Coronary artery (tissue), 2 donors: ENCODE measurements at regions not wholly inside any gene's neighbourhood (a gene's known extent, or its start where the extent isn't known, plus 50 kb on each side); places are given as distances from the start of the nearest gene placed in this dataset.

Experiments
- DNase-seq: peaks from one replicate; pipeline ENCODE4 v3.0.0-alpha.2; 2017; ENCODE audit warnings: low spot score
- H3K27ac ChIP-seq, 2 donors: fragments of 200-600 bp; sonication (generic); one replicate each; pipeline ENCODE4 v1.5.1; 2016 to 2019
- H3K4me3 ChIP-seq: fragments of 200-600 bp; sonication (generic); 2 replicates; pipeline ENCODE4 v1.5.1; 2016; ENCODE audit warnings: mild to moderate bottlenecking, moderate library complexity
- TF ChIP-seq, protein P1 (sequence below): fragments of 200-600 bp; sonication (generic); IDR thresholded peaks from one replicate; pipeline ENCODE4 v1.5.1; 2019; ENCODE audit warnings: antibody characterized with exemption

DNA sequence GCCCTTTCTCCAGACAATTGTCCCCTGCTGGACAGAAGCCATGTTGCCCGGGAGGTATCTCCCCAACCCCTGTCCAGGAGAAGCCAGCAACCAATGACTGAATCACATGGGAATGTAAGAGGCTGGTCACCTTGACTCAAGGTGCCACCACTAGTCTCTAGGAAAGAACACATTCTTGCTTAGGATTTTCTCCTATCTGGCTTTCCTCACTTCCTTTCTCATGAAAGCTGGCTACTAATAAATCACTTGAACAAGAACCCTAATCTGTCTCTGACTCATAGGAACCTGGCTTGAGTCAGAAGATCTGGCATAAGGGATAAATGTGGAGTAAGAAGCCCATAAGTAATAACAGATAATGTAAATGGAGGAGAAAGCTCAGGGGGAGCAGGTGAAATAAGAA, 101.4 kb upstream of the C11orf87 start:
- TF ChIP-seq, protein P1, sequence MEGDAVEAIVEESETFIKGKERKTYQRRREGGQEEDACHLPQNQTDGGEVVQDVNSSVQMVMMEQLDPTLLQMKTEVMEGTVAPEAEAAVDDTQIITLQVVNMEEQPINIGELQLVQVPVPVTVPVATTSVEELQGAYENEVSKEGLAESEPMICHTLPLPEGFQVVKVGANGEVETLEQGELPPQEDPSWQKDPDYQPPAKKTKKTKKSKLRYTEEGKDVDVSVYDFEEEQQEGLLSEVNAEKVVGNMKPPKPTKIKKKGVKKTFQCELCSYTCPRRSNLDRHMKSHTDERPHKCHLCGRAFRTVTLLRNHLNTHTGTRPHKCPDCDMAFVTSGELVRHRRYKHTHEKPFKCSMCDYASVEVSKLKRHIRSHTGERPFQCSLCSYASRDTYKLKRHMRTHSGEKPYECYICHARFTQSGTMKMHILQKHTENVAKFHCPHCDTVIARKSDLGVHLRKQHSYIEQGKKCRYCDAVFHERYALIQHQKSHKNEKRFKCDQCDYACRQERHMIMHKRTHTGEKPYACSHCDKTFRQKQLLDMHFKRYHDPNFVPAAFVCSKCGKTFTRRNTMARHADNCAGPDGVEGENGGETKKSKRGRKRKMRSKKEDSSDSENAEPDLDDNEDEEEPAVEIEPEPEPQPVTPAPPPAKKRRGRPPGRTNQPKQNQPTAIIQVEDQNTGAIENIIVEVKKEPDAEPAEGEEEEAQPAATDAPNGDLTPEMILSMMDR = no peak
- no peak overlapping the region for H3K27ac ChIP-seq
- no peak for DNase-seq
- H3K4me3 ChIP-seq = no peak overlapping the region

GRCh38 chr11:109326781-109327180, 95.2 kb upstream of the C11orf87 start:
- no peak overlapping the region for H3K27ac ChIP-seq
- TF ChIP-seq, protein P1 = no peak
- H3K4me3 ChIP-seq = no peak overlapping the region
- DNase-seq = no peak

GRCh38 chr11:109329716-109330115, 92.3 kb upstream of the C11orf87 start:
- Histone ChIP-seq H3K27ac (no peak overlapping the region), H3K4me3 (no peak overlapping the region)
- TF ChIP-seq, protein P1 = no peak
- no peak for DNase-seq

GRCh38 chr11:109338131-109338530, 83.9 kb upstream of the C11orf87 start:
- no peak for DNase-seq
- TF ChIP-seq, protein P1 = no peak
- Histone ChIP-seq H3K4me3 (no peak overlapping the region), H3K27ac (no peak overlapping the region)

DNA sequence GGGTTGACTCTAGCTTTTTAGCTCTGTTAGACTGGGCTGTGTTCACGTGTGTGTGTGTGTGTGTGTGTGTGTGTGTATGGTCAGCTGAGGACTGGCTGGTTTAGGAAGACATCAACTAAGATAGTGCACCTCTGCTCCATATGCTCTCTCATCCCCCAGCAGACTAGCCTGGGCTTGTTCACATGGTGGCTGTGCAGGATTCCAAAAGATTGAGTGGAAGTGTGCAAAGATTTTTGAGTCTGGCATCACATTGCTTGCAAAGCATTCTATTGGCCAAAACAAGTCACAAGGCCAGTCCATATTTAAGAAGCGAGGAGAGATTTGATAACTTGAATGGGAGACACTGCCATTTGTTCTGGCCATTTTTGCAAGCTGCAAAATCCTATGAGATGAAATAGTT, 79.7 kb upstream of the C11orf87 start:
- no peak for DNase-seq
- Histone ChIP-seq H3K27ac (no peak overlapping the region), H3K4me3 (no peak overlapping the region)
- TF ChIP-seq, protein P1 = no peak

GRCh38 chr11:109343242-109343641, 78.7 kb upstream of the C11orf87 start:
- no peak overlapping the region for H3K4me3 ChIP-seq
- no peak for DNase-seq
- H3K27ac ChIP-seq = no peak overlapping the region
- TF ChIP-seq, protein P1 = no peak

DNA sequence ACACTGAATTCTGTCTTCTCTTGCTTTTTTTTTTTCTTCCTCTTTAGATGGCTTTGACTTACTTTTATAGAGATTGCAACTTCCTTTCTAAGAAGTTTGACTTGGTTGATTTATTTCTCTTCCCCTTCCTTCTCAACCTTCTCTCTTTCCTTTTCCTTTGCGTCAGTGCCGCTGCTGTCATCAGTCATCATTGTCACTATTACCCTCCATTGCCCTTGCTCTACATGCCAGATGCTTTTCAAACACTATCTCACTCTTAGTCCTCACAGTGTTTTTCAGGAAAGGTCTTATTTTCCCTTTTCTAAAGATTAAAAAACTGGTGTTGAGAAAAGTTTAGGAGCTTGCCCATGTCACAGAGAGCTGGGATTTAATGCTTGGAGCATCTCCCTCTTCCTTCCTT, 74.7 kb upstream of the C11orf87 start:
- TF ChIP-seq, protein P1 = no peak
- no peak for DNase-seq
- H3K4me3 ChIP-seq = no peak overlapping the region
- no peak overlapping the region for H3K27ac ChIP-seq
